ENCODE measurements at regions not wholly inside any gene's neighbourhood (a gene's known extent, or its start where the extent isn't known, plus 50 kb on each side); places are given as distances from the start of the nearest gene placed in this dataset.

DNA sequence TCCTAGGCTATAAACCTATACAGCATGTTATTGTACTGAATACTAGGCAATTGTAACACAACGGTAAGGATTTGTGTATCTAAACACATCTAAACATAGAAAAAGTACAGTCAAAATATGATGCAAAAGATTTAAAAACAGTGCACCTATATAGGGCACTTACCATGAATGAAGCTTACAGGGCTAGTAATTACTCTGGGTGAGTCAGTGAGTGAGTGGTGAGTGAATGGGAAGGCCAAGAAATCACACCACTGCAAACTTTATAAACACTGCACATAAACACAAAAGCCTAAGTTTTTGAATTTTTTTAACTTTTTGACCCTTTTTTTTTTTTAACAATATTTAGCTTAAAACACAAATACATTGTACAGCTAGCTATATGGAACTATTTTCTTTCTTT lies 204.7 kb upstream of the CTNNB1 start:
- TF ChIP-seq, protein P1, sequence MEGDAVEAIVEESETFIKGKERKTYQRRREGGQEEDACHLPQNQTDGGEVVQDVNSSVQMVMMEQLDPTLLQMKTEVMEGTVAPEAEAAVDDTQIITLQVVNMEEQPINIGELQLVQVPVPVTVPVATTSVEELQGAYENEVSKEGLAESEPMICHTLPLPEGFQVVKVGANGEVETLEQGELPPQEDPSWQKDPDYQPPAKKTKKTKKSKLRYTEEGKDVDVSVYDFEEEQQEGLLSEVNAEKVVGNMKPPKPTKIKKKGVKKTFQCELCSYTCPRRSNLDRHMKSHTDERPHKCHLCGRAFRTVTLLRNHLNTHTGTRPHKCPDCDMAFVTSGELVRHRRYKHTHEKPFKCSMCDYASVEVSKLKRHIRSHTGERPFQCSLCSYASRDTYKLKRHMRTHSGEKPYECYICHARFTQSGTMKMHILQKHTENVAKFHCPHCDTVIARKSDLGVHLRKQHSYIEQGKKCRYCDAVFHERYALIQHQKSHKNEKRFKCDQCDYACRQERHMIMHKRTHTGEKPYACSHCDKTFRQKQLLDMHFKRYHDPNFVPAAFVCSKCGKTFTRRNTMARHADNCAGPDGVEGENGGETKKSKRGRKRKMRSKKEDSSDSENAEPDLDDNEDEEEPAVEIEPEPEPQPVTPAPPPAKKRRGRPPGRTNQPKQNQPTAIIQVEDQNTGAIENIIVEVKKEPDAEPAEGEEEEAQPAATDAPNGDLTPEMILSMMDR (IDR thresholded peaks at IDR 0.05) = no peak
- TF ChIP-seq EZH2 (IDR thresholded peaks at IDR 0.05) = no peak

Measured in neural progenitor cell (in vitro differentiated cells).